ENCODE measurements at regions not wholly inside any gene's neighbourhood (a gene's known extent, or its start where the extent isn't known, plus 50 kb on each side); places are given as distances from the start of the nearest gene placed in this dataset.
A peak's percentile ranks its signal among the peaks of the same experiment; 100 is the strongest.

- Mint-ChIP-seq H3K9me3 (no peaks in the 10 kb centered on the region), H3K4me3 (no peak overlapping the region), H3K27me3 (ENCODE audit: low read depth) (peaks cover 15% of the 10 kb centered on the region), H3K27ac (no peak overlapping the region), H3K4me1 (ENCODE audit: low read depth) (no peaks in the 10 kb centered on the region), H3K36me3 (ENCODE audit: low read depth) (no peaks in the 10 kb centered on the region)
- CTCF ChIA-PET: no interaction called here
- intact Hi-C loops (cut with micrococcal nuclease): no loop called here
- DNase-seq: no peak
Observed at GRCh38 chr11:31919175-31919574, 108.1 kb upstream of the PAX6 start.

- no peak overlapping the region for H3K4me3 Mint-ChIP-seq
- no peaks in the 10 kb centered on the region for H3K36me3 Mint-ChIP-seq (ENCODE audit: low read depth)
- DNase-seq: no peak
- CTCF ChIA-PET: interaction anchor here (1.3 kb wide), 1 partner anchor 42 kb away, joined by 4 read pairs; no protein-coding TSS in a partner anchor
- no peak overlapping the region for H3K27ac Mint-ChIP-seq
- intact Hi-C loops (cut with micrococcal nuclease): no loop called here
- H3K9me3 Mint-ChIP-seq: no peaks in the 10 kb centered on the region
- H3K27me3 Mint-ChIP-seq (ENCODE audit: low read depth): peaks cover 8% of the 10 kb centered on the region
- H3K4me1 Mint-ChIP-seq (ENCODE audit: low read depth): no peaks in the 10 kb centered on the region
Observed at GRCh38 chr11:31915867-31916266, 104.7 kb upstream of the PAX6 start.

GRCh38 chr11:31913985-31914384, 102.9 kb upstream of the PAX6 start:
- intact Hi-C loops (cut with micrococcal nuclease): no loop called here
- no peaks in the 10 kb centered on the region for H3K4me1 Mint-ChIP-seq (ENCODE audit: low read depth)
- H3K9me3 Mint-ChIP-seq: no peaks in the 10 kb centered on the region
- H3K27me3 Mint-ChIP-seq (ENCODE audit: low read depth): peaks cover 10% of the 10 kb centered on the region
- H3K36me3 Mint-ChIP-seq (ENCODE audit: low read depth): no peaks in the 10 kb centered on the region
- H3K4me3 Mint-ChIP-seq: no peak overlapping the region
- no peak overlapping the region for H3K27ac Mint-ChIP-seq
- DNase-seq: no peak
- CTCF ChIA-PET: no interaction called here

GRCh38 chr11:31912808-31913207, 101.7 kb upstream of the PAX6 start:
- intact Hi-C loops (cut with micrococcal nuclease): no loop called here
- no peaks in the 10 kb centered on the region for H3K36me3 Mint-ChIP-seq (ENCODE audit: low read depth)
- peaks cover 15% of the 10 kb centered on the region for H3K27me3 Mint-ChIP-seq (ENCODE audit: low read depth)
- no peaks in the 10 kb centered on the region for H3K4me1 Mint-ChIP-seq (ENCODE audit: low read depth)
- DNase-seq: no peak
- no peak overlapping the region for H3K4me3 Mint-ChIP-seq
- no peak overlapping the region for H3K27ac Mint-ChIP-seq
- CTCF ChIA-PET: no interaction called here
- H3K9me3 Mint-ChIP-seq: no peaks in the 10 kb centered on the region

- no peak overlapping the region for H3K4me3 Mint-ChIP-seq
- peaks cover 17% of the 10 kb centered on the region for H3K27me3 Mint-ChIP-seq (ENCODE audit: low read depth)
- H3K36me3 Mint-ChIP-seq (ENCODE audit: low read depth): no peaks in the 10 kb centered on the region
- intact Hi-C loops (cut with micrococcal nuclease): no loop called here
- CTCF ChIA-PET: no interaction called here
- no peak for DNase-seq
- no peaks in the 10 kb centered on the region for H3K4me1 Mint-ChIP-seq (ENCODE audit: low read depth)
- no peaks in the 10 kb centered on the region for H3K9me3 Mint-ChIP-seq
- no peak overlapping the region for H3K27ac Mint-ChIP-seq
Observed at GRCh38 chr11:31910950-31911576, 99.9 kb upstream of the PAX6 start.

GRCh38 chr11:31903225-31904074, 92.3 kb upstream of the PAX6 start:
- CTCF ChIA-PET: interaction anchor here (1.0 kb wide), 1 partner anchor 55 kb away, joined by 4 read pairs; no protein-coding TSS in a partner anchor
- intact Hi-C loops (cut with micrococcal nuclease): no loop called here

GRCh38 chr11:31902706-31903105, 91.6 kb upstream of the PAX6 start:
- Mint-ChIP-seq H3K36me3 (ENCODE audit: low read depth) (no peaks in the 10 kb centered on the region), H3K4me1 (ENCODE audit: low read depth) (no peaks in the 10 kb centered on the region), H3K4me3 (no peak overlapping the region), H3K27ac (no peak overlapping the region), H3K27me3 (ENCODE audit: low read depth) (peaks cover 24% of the 10 kb centered on the region), H3K9me3 (no peaks in the 10 kb centered on the region)
- intact Hi-C loops (cut with micrococcal nuclease): no loop called here
- no peak for DNase-seq
- CTCF ChIA-PET: interaction anchor here (1.0 kb wide), 1 partner anchor 56 kb away, joined by 4 read pairs; no protein-coding TSS in a partner anchor

More at GRCh38 chr11:31903225-31904074, 92.3 kb upstream of the PAX6 start:
- H3K27me3 Mint-ChIP-seq (ENCODE audit: low read depth): peaks cover 27% of the 10 kb centered on the region
- no peaks in the 10 kb centered on the region for H3K4me1 Mint-ChIP-seq (ENCODE audit: low read depth)
- no peak overlapping the region for H3K27ac Mint-ChIP-seq
- H3K9me3 Mint-ChIP-seq: no peaks in the 10 kb centered on the region
- H3K36me3 Mint-ChIP-seq (ENCODE audit: low read depth): no peaks in the 10 kb centered on the region
- DNase-seq: no peak
- no peak overlapping the region for H3K4me3 Mint-ChIP-seq

GRCh38 chr11:31895926-31896325, 84.8 kb upstream of the PAX6 start:
- peaks cover 17% of the 10 kb centered on the region for H3K27me3 Mint-ChIP-seq (ENCODE audit: low read depth)
- no peaks in the 10 kb centered on the region for H3K36me3 Mint-ChIP-seq (ENCODE audit: low read depth)
- no peak for DNase-seq
- intact Hi-C loops (cut with micrococcal nuclease): no loop called here
- no peaks in the 10 kb centered on the region for H3K9me3 Mint-ChIP-seq
- H3K4me3 Mint-ChIP-seq: no peak overlapping the region
- H3K4me1 Mint-ChIP-seq (ENCODE audit: low read depth): no peaks in the 10 kb centered on the region
- no peak overlapping the region for H3K27ac Mint-ChIP-seq
- CTCF ChIA-PET: no interaction called here

GRCh38 chr11:31887180-31887579, 76.1 kb upstream of the PAX6 start:
- Mint-ChIP-seq H3K27me3 (ENCODE audit: low read depth) (no peaks in the 10 kb centered on the region), H3K36me3 (ENCODE audit: low read depth) (no peaks in the 10 kb centered on the region), H3K27ac (no peak overlapping the region), H3K4me1 (ENCODE audit: low read depth) (no peaks in the 10 kb centered on the region), H3K9me3 (no peaks in the 10 kb centered on the region), H3K4me3 (no peak overlapping the region)
- intact Hi-C loops (cut with micrococcal nuclease): loop anchor here (1.0 kb wide), 1 partner anchor 490 kb away; no protein-coding TSS in a partner anchor
- DNase-seq: peak; percentile 38
- CTCF ChIA-PET: interaction anchor here (1.0 kb wide), 1 partner anchor 286 kb away, joined by 3 read pairs; no protein-coding TSS in a partner anchor

DNA sequence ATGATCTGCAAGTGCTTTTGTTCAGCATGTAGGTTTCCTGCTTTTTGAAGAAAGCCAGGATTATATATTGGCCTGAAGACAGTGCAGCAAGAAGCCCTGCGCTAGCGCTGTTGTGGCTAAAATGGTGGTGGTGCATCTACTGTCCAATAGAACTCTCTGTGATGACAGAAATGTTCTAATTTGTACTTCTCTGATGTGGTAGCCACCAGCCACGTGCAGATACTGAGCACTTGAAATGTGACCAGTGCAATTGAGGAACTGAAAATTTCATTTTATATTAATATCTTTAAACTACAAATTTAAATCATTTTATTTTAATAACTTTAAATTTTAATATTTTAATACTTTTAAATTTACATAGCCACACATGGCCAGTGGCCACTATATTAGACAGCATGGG, 73.0 kb upstream of the PAX6 start:
- H3K27me3 Mint-ChIP-seq (ENCODE audit: low read depth): no peaks in the 10 kb centered on the region
- H3K36me3 Mint-ChIP-seq (ENCODE audit: low read depth): no peaks in the 10 kb centered on the region
- no peak overlapping the region for H3K4me3 Mint-ChIP-seq
- no peak for DNase-seq
- no peak overlapping the region for H3K27ac Mint-ChIP-seq
- H3K4me1 Mint-ChIP-seq (ENCODE audit: low read depth): no peaks in the 10 kb centered on the region
- CTCF ChIA-PET: no interaction called here
- no peaks in the 10 kb centered on the region for H3K9me3 Mint-ChIP-seq
- intact Hi-C loops (cut with micrococcal nuclease): no loop called here

DNA sequence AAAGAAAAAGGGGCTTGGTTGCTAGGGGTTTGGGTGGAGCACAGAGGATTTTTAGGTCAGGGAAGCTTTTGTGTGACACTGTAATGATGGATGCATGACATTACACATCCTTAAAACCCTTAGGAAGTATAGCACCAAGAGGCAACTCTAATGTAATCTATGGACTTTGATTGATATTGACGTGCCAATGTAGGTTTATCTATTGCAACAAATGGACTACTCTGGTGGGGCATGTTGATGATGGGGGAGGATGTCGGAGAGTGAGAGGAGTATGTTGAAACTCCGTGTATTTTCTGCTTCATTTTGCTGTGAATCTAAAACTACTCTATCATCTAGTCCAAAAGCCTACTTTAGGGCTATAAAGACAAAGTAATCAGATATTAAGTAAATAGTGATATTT, 72.3 kb upstream of the PAX6 start:
- no peaks in the 10 kb centered on the region for H3K9me3 Mint-ChIP-seq
- H3K27ac Mint-ChIP-seq: no peak overlapping the region
- DNase-seq: no peak
- H3K4me1 Mint-ChIP-seq (ENCODE audit: low read depth): no peaks in the 10 kb centered on the region
- no peaks in the 10 kb centered on the region for H3K36me3 Mint-ChIP-seq (ENCODE audit: low read depth)
- H3K4me3 Mint-ChIP-seq: no peak overlapping the region
- CTCF ChIA-PET: no interaction called here
- intact Hi-C loops (cut with micrococcal nuclease): no loop called here
- no peaks in the 10 kb centered on the region for H3K27me3 Mint-ChIP-seq (ENCODE audit: low read depth)

GRCh38 chr11:31882951-31883392, 71.8 kb upstream of the PAX6 start:
- H3K4me1 Mint-ChIP-seq (ENCODE audit: low read depth): no peaks in the 10 kb centered on the region
- no peak for DNase-seq
- H3K36me3 Mint-ChIP-seq (ENCODE audit: low read depth): no peaks in the 10 kb centered on the region
- H3K27ac Mint-ChIP-seq: no peak overlapping the region
- CTCF ChIA-PET: no interaction called here
- no peaks in the 10 kb centered on the region for H3K9me3 Mint-ChIP-seq
- no peak overlapping the region for H3K4me3 Mint-ChIP-seq
- H3K27me3 Mint-ChIP-seq (ENCODE audit: low read depth): no peaks in the 10 kb centered on the region
- intact Hi-C loops (cut with micrococcal nuclease): no loop called here

GRCh38 chr11:31881825-31882224, 70.7 kb upstream of the PAX6 start:
- H3K4me3 Mint-ChIP-seq: no peak overlapping the region

More at GRCh38 chr11:31881825-31882224, 70.7 kb upstream of the PAX6 start:
- intact Hi-C loops (cut with micrococcal nuclease): no loop called here
- CTCF ChIA-PET: no interaction called here
- H3K27me3 Mint-ChIP-seq (ENCODE audit: low read depth): no peaks in the 10 kb centered on the region
- no peaks in the 10 kb centered on the region for H3K36me3 Mint-ChIP-seq (ENCODE audit: low read depth)
- no peaks in the 10 kb centered on the region for H3K4me1 Mint-ChIP-seq (ENCODE audit: low read depth)
- DNase-seq: no peak
- H3K27ac Mint-ChIP-seq: no peak overlapping the region
- no peaks in the 10 kb centered on the region for H3K9me3 Mint-ChIP-seq

Measured in activated naive CD4-positive, alpha-beta T cell treated with anti-CD3 and anti-CD28 coated beads for 36 hours (primary cell).